HCT116 (cell line): ENCODE measurements at regions not wholly inside any gene's neighbourhood (a gene's known extent, or its start where the extent isn't known, plus 50 kb on each side); places are given as distances from the start of the nearest gene placed in this dataset.

Experiments
- ATAC-seq: fragments of 200-7000 bp; cut with Tn5 transposase; 2 replicates; pipeline ENCODE4 v1.9.1; 2020; ENCODE audit warnings: mild to moderate bottlenecking, moderate library complexity
- BruUV-seq: library from RNA; stranded (reverse); fragments of 400-500 nt; replicated peaks from 2 replicates; lab custom pipeline; 2021; lab: Mats Ljungman, UMichigan
- CTCF ChIA-PET: fragments of 300-600 bp; sonication (Branson Sonifier 250); formaldehyde crosslinking; loops from one replicate; lab custom pipeline; 2021; ENCODE audit warnings: antibody characterized with exemption; lab: Charles Lee
- POLR2A ChIA-PET: fragments of 300-600, 350-600 bp; sonication (Branson Sonifier 250); formaldehyde crosslinking; loops from one replicate; lab custom pipeline; 2021; ENCODE audit warnings: antibody characterized with exemption; lab: Charles Lee
- RAD21 ChIA-PET, 2 experiments: fragments of 300-600 bp; sonication (Branson Sonifier 250); formaldehyde crosslinking; loops; one replicate each; lab custom pipeline; 2023; ENCODE audit warnings: low total read pairs in 2 of 2; ENCODE audit not compliant: uncharacterized antibody in 2 of 2, unreplicated experiment in 2 of 2, low non-redundant PET in 1 of 2; lab: Charles Lee
- DNase-seq: peaks from one replicate; pipeline ENCODE4 v3.0.0-alpha.2; 2010; ENCODE audit warnings: low read depth, low spot score
- H2AFZ ChIP-seq: fragments of 200-600 bp; shearing (Covaris generic), sonication (generic); 2 replicates; pipeline ENCODE4 v1.6.1; 2017; ENCODE audit warnings: low read depth, mixed run types, mixed read lengths, antibody characterized with exemption, low read length; ENCODE audit not compliant: poor library complexity, severe bottlenecking
- H3K27ac ChIP-seq: 2 replicates; pipeline ENCODE4 v1.5.1; 2012; ENCODE audit warnings: low read depth, low read length
- H3K27me3 ChIP-seq: fragments of 200-600 bp; sonication (generic); 2 replicates; pipeline ENCODE4 v1.6.1; 2016; ENCODE audit warnings: mixed run types, low read length, mixed read lengths; ENCODE audit not compliant: insufficient read depth
- H3K36me3 ChIP-seq, 2 experiments: fragments of 200-500 bp in 1 of 2; fragments of 200-600 bp in 1 of 2; sonication (Bioruptor generic) in 1 of 2; sonication (generic) in 1 of 2; 2 replicates each; pipeline versions ENCODE4 v1.5.1 to v1.6.1; 2014 to 2016; ENCODE audit warnings: low read length in 2 of 2, inconsistent platforms in 1 of 2, mixed read lengths in 1 of 2, mixed run types in 1 of 2; ENCODE audit not compliant: insufficient read depth in 2 of 2, control insufficient read depth in 1 of 2
- H3K4me1 ChIP-seq, 2 experiments: fragments of 200-600 bp in 1 of 2; sonication (generic) in 1 of 2; 2 replicates each; pipeline versions ENCODE4 v1.5.1 to v1.6.1; 2012 to 2017; ENCODE audit warnings: low read length in 2 of 2, inconsistent platforms in 1 of 2, mild to moderate bottlenecking in 1 of 2, mixed read lengths in 1 of 2, mixed run types in 1 of 2, moderate library complexity in 1 of 2; ENCODE audit not compliant: insufficient read depth in 2 of 2, control insufficient read depth in 1 of 2
- H3K4me2 ChIP-seq: fragments of 200-600 bp; sonication (generic); 2 replicates; pipeline ENCODE4 v1.6.1; 2017; ENCODE audit warnings: mixed run types, low read length, mixed read lengths
- H3K4me3 ChIP-seq, 2 experiments: fragments of 200-600 bp in 1 of 2; sonication (generic) in 1 of 2; replicated peaks in 1 of 2; 2 replicates each; pipeline ENCODE4 v1.5.1; 2011 to 2016; ENCODE audit warnings: low read length in 2 of 2, control low read depth in 1 of 2, low read depth in 1 of 2, mild to moderate bottlenecking in 1 of 2, mixed read lengths in 1 of 2, mixed run types in 1 of 2
- H3K79me2 ChIP-seq: fragments of 200-600 bp; sonication (generic); 2 replicates; pipeline ENCODE4 v1.6.1; 2017; ENCODE audit warnings: mild to moderate bottlenecking, mixed run types, low read length, moderate library complexity, mixed read lengths; ENCODE audit not compliant: insufficient read depth
- H3K9ac ChIP-seq: fragments of 200-600 bp; sonication (generic); 2 replicates; pipeline ENCODE4 v1.6.1; 2016; ENCODE audit warnings: low read length, mixed read lengths
- H3K9me2 ChIP-seq: fragments of 200-600 bp; sonication (generic), shearing (Covaris generic); 2 replicates; pipeline ENCODE4 v1.6.1; 2017; ENCODE audit warnings: mixed run types, mild to moderate bottlenecking, moderate library complexity; ENCODE audit not compliant: insufficient read depth
- H3K9me3 ChIP-seq, 2 experiments: fragments of 200-500 bp in 1 of 2; fragments of 200-600 bp in 1 of 2; sonication (Bioruptor generic) in 1 of 2; sonication (generic) in 1 of 2; 2 replicates each; pipeline ENCODE4 v1.6.1; 2014 to 2017; ENCODE audit warnings: low read length in 2 of 2, mixed read lengths in 2 of 2, inconsistent platforms in 1 of 2, low read depth in 1 of 2, mild to moderate bottlenecking in 1 of 2, mixed run types in 1 of 2, moderate library complexity in 1 of 2; ENCODE audit not compliant: control insufficient read depth in 1 of 2, insufficient read depth in 1 of 2
- H4K20me1 ChIP-seq: fragments of 200-600 bp; sonication (generic), shearing (Covaris generic); 2 replicates; pipeline ENCODE4 v1.6.1; 2017; ENCODE audit warnings: mixed run types, mild to moderate bottlenecking, moderate library complexity; ENCODE audit not compliant: insufficient read depth
- CEBPB ChIP-seq: IDR thresholded peaks from 2 replicates; pipeline ENCODE4 v1.6.1; 2012; ENCODE audit warnings: low read depth
- EGR1 ChIP-seq: IDR thresholded peaks from 2 replicates; pipeline ENCODE4 v1.6.1; 2012; ENCODE audit warnings: low read depth
- ELF1 ChIP-seq: IDR thresholded peaks from 2 replicates; pipeline ENCODE4 v1.6.1; 2012; ENCODE audit warnings: low read depth, borderline replicate concordance
- EZH2 ChIP-seq: fragments of 200-600 bp; sonication (generic); IDR thresholded peaks from 2 replicates; pipeline ENCODE4 v1.6.1; 2017; ENCODE audit warnings: antibody characterized with exemption, mixed run types
- EZH2phosphoT487 ChIP-seq: fragments of 200-600 bp; IDR thresholded peaks from 2 replicates; pipeline ENCODE4 v1.6.1; 2018; ENCODE audit warnings: antibody characterized with exemption, borderline replicate concordance
- FOSL1 ChIP-seq: IDR thresholded peaks from 2 replicates; pipeline ENCODE4 v1.6.1; 2012; ENCODE audit warnings: low read depth
- JUND ChIP-seq: IDR thresholded peaks from 2 replicates; pipeline ENCODE4 v1.6.1; 2012
- POLR2A ChIP-seq: IDR thresholded peaks from 2 replicates; pipeline ENCODE4 v1.7.0; 2011; ENCODE audit warnings: borderline replicate concordance; ENCODE audit not compliant: insufficient read depth, insufficient read length; ENCODE audit errors: extremely low read depth
- POLR2AphosphoS5 ChIP-seq: IDR thresholded peaks from 2 replicates; pipeline ENCODE4 v1.6.1; 2011; ENCODE audit warnings: mild to moderate bottlenecking, low read depth, low read length, moderate library complexity
- RAD21 ChIP-seq: IDR thresholded peaks from 2 replicates; pipeline ENCODE4 v1.6.1; 2012; ENCODE audit warnings: low read depth, mild to moderate bottlenecking
- SIN3A ChIP-seq: IDR thresholded peaks from 2 replicates; pipeline ENCODE4 v1.6.1; 2012; ENCODE audit warnings: low read depth
- SP1 ChIP-seq: IDR thresholded peaks from 2 replicates; pipeline ENCODE4 v1.6.1; 2012; ENCODE audit warnings: low read depth
- SRF ChIP-seq: IDR thresholded peaks from 2 replicates; pipeline ENCODE4 v1.6.1; 2012; ENCODE audit warnings: low read depth
- TCF7L2 ChIP-seq: IDR thresholded peaks from 2 replicates; pipeline ENCODE4 v1.7.0; 2011; ENCODE audit warnings: borderline replicate concordance, inconsistent platforms; ENCODE audit not compliant: insufficient read depth, insufficient read length; ENCODE audit errors: extremely low read depth
- YY1 ChIP-seq: IDR thresholded peaks from 2 replicates; pipeline ENCODE4 v1.6.1; 2011; ENCODE audit warnings: low read length, low read depth, moderate library complexity, mild to moderate bottlenecking; ENCODE audit not compliant: insufficient replicate concordance; ENCODE audit errors: extremely low read depth
- ZFX ChIP-seq: fragments of 450-650 bp; IDR thresholded peaks from 2 replicates; pipeline ENCODE4 v1.6.1; 2017
- ZNF274 ChIP-seq: fragments of 200-500 bp; sonication (Bioruptor generic); IDR thresholded peaks from 2 replicates; pipeline ENCODE4 v1.6.1; 2014; ENCODE audit warnings: mild to moderate bottlenecking, low read depth, low read length, inconsistent platforms
- intact Hi-C: fragments of 100-400 bp; cut with micrococcal nuclease; formaldehyde crosslinking; loops from 2 replicates; pipeline ENCODE4 v1.10.0; 2022
- TF ChIP-seq, protein P1 (sequence below): IDR thresholded peaks from 2 replicates; pipeline ENCODE4 v1.6.1; 2011; ENCODE audit warnings: mild to moderate bottlenecking, low read length, moderate library complexity; ENCODE audit not compliant: insufficient replicate concordance; ENCODE audit errors: extremely low read depth
- TF ChIP-seq, protein P2 (sequence below): IDR thresholded peaks from 2 replicates; pipeline ENCODE4 v1.6.1; 2012
- TF ChIP-seq, protein P3 (sequence below): IDR thresholded peaks from 2 replicates; pipeline ENCODE4 v1.6.1; 2012; ENCODE audit warnings: low read depth

DNA sequence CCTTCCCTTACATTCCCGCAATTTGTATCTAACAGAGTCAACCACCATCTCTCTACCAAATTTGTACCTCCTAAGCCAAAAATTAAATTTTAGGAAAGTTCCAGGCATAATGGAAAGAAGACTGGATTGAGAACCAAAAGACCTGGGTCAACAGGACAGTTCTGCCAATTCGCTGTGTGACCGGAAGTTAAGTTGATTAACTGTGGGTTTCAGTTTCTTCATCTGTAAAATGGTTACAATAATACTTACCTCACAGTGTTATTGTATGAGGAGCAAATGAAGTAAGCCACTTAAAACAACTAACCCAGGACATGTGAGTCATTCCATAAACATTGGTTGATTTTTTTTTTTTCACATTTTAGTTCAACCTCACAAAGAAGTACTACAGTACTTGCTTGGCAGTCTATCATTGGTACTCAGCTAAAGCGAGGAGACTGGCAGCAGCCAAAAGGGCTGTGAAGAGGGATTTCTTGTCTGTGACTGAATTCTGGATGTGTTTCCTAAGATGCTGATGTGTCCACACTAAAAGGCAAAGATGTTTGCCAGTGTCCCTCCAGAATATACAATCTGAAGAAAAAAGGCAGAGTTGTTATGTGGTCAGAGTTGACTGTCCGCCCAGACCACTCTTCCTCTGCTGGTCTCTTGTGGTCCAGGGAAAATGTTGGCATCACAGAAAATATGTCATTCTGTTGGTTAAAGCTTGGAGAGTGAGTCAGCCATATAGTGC lies 198.6 kb downstream of the TLE1 start:
- DNase-seq (peak; percentile 2), ATAC-seq (no peak)
- Histone ChIP-seq H3K4me2 (no peak overlapping the region), H4K20me1 (no peaks in the 10 kb centered on the region), H3K9ac (no peak overlapping the region), H3K27ac (no peak overlapping the region), H2AFZ (no peak overlapping the region), H3K4me3 (no peak overlapping the region), H3K9me3 (no peaks in the 10 kb centered on the region), H3K36me3 (no peaks in the 10 kb centered on the region), H3K27me3 (no peaks in the 10 kb centered on the region), H3K9me2 (no peaks in the 10 kb centered on the region), H3K4me1 (no peaks in the 10 kb centered on the region), H3K79me2 (no peaks in the 10 kb centered on the region)
- POLR2A ChIA-PET, result interaction anchor here (1.0 kb wide), 1 partner anchor 14 kb away, joined by 3 read pairs; no protein-coding TSS in a partner anchor
- RAD21 ChIA-PET, result no interaction called here
- no TSS peak for BruUV-seq
- TF ChIP-seq EGR1 (no peak), RAD21 (no peak), YY1 (no peak), ELF1 (no peak), SRF (no peak), ZFX (no peak), SP1 (no peak), POLR2AphosphoS5 (no peak), JUND (no peak), EZH2phosphoT487 (no peak), ZNF274 (no peak), FOSL1 (no peak), EZH2 (no peak), TCF7L2 (no peak), SIN3A (no peak), POLR2A (no peak), CEBPB (no peak)
- TF ChIP-seq, protein P1, sequence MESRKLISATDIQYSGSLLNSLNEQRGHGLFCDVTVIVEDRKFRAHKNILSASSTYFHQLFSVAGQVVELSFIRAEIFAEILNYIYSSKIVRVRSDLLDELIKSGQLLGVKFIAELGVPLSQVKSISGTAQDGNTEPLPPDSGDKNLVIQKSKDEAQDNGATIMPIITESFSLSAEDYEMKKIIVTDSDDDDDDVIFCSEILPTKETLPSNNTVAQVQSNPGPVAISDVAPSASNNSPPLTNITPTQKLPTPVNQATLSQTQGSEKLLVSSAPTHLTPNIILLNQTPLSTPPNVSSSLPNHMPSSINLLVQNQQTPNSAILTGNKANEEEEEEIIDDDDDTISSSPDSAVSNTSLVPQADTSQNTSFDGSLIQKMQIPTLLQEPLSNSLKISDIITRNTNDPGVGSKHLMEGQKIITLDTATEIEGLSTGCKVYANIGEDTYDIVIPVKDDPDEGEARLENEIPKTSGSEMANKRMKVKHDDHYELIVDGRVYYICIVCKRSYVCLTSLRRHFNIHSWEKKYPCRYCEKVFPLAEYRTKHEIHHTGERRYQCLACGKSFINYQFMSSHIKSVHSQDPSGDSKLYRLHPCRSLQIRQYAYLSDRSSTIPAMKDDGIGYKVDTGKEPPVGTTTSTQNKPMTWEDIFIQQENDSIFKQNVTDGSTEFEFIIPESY, result no peak
- TF ChIP-seq, protein P2, sequence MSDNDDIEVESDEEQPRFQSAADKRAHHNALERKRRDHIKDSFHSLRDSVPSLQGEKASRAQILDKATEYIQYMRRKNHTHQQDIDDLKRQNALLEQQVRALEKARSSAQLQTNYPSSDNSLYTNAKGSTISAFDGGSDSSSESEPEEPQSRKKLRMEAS, result no peak
- TF ChIP-seq, protein P3, sequence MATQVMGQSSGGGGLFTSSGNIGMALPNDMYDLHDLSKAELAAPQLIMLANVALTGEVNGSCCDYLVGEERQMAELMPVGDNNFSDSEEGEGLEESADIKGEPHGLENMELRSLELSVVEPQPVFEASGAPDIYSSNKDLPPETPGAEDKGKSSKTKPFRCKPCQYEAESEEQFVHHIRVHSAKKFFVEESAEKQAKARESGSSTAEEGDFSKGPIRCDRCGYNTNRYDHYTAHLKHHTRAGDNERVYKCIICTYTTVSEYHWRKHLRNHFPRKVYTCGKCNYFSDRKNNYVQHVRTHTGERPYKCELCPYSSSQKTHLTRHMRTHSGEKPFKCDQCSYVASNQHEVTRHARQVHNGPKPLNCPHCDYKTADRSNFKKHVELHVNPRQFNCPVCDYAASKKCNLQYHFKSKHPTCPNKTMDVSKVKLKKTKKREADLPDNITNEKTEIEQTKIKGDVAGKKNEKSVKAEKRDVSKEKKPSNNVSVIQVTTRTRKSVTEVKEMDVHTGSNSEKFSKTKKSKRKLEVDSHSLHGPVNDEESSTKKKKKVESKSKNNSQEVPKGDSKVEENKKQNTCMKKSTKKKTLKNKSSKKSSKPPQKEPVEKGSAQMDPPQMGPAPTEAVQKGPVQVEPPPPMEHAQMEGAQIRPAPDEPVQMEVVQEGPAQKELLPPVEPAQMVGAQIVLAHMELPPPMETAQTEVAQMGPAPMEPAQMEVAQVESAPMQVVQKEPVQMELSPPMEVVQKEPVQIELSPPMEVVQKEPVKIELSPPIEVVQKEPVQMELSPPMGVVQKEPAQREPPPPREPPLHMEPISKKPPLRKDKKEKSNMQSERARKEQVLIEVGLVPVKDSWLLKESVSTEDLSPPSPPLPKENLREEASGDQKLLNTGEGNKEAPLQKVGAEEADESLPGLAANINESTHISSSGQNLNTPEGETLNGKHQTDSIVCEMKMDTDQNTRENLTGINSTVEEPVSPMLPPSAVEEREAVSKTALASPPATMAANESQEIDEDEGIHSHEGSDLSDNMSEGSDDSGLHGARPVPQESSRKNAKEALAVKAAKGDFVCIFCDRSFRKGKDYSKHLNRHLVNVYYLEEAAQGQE, result no peak
- CTCF ChIA-PET, result no interaction called here
- intact Hi-C loops, result loop anchor here (10.0 kb wide), 1 partner anchor 64 kb away; no protein-coding TSS in a partner anchor
